ENCODE measurements at regions not wholly inside any gene's neighbourhood (a gene's known extent, or its start where the extent isn't known, plus 50 kb on each side); places are given as distances from the start of the nearest gene placed in this dataset.

DNA sequence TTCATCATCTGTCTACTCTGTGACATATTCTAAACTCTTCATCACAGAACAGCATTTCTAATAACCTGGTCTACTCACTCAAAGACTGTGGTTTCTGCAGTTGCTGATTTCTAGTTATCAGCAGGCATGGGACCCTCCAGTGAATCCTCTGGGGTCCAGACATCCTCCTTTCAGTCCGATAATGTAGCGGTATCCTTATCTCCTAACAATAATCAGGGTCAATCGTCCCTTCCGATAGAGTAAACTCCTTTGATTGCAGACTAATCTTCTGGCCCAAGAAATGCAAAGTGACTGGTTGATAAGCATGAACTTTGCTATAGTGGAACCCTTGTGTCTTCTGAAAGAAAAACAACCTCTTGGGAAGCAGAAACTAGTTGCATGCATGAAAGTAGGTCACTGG, 1209.8 kb upstream of the CELF2 start:
- H3K9me3 ChIP-seq (ENCODE audit: low read depth) = no peaks in the 10 kb centered on the region
- no peaks in the 10 kb centered on the region for H3K36me3 Mint-ChIP-seq
- DNase-seq (ENCODE audit: low spot score) = no peak
- no peaks in the 10 kb centered on the region for H3K79me2 ChIP-seq (ENCODE audit: low read depth)
- H3K4me3 Mint-ChIP-seq = no peak overlapping the region
- H3K27ac Mint-ChIP-seq = no peak overlapping the region
- no peak overlapping the region for H2AFZ ChIP-seq (replicated peaks)
- no peaks in the 10 kb centered on the region for H3K4me1 ChIP-seq
- H3K27ac ChIP-seq = no peak overlapping the region
- H3F3A ChIP-seq (ENCODE audit: low read depth) = no peaks in the 10 kb centered on the region
- H3K9ac ChIP-seq = no peak overlapping the region
- no peaks in the 10 kb centered on the region for H3K27me3 ChIP-seq
- no peaks in the 10 kb centered on the region for H3K4me1 Mint-ChIP-seq
- H3K4me2 ChIP-seq = no peak overlapping the region
- H3K36me3 ChIP-seq = no peaks in the 10 kb centered on the region
- H3K27me3 Mint-ChIP-seq (ENCODE audit: insufficient read depth, low read depth) = no peaks in the 10 kb centered on the region
- no peaks in the 10 kb centered on the region for H4K20me1 ChIP-seq (ENCODE audit: low read depth)
- H3K9me3 Mint-ChIP-seq = no peaks in the 10 kb centered on the region
- TF ChIP-seq EZH2phosphoT487 (IDR thresholded peaks at IDR 0.05) (no peak), EZH2 (IDR thresholded peaks at IDR 0.05) (no peak)
- TF ChIP-seq, protein P1, sequence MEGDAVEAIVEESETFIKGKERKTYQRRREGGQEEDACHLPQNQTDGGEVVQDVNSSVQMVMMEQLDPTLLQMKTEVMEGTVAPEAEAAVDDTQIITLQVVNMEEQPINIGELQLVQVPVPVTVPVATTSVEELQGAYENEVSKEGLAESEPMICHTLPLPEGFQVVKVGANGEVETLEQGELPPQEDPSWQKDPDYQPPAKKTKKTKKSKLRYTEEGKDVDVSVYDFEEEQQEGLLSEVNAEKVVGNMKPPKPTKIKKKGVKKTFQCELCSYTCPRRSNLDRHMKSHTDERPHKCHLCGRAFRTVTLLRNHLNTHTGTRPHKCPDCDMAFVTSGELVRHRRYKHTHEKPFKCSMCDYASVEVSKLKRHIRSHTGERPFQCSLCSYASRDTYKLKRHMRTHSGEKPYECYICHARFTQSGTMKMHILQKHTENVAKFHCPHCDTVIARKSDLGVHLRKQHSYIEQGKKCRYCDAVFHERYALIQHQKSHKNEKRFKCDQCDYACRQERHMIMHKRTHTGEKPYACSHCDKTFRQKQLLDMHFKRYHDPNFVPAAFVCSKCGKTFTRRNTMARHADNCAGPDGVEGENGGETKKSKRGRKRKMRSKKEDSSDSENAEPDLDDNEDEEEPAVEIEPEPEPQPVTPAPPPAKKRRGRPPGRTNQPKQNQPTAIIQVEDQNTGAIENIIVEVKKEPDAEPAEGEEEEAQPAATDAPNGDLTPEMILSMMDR (IDR thresholded peaks at IDR 0.05) = no peak
- H3K4me3 ChIP-seq = no peak overlapping the region

DNA sequence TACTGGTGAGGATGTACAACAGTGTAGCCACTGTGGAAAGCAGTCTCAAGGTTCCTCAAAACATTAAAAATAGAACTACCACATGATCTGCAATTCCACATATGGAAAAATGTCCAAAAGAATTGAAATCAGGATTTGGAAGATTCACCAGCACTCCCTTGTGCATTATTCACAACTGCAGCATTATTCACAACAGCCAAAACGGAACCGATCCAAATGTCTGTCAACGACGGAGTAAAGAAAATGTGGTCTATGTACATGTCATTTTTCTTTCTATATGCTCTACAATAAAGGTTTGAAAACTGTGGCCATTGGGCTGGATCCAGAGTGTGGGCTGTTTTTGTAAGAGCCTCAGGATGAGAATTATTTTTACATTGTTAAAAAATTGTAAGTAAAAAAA, 1206.1 kb upstream of the CELF2 start:
- no peaks in the 10 kb centered on the region for H3K9me3 Mint-ChIP-seq
- Histone ChIP-seq H3K9ac (no peak overlapping the region), H3F3A (ENCODE audit: low read depth) (no peaks in the 10 kb centered on the region), H3K4me1 (no peaks in the 10 kb centered on the region), H3K27ac (no peak overlapping the region), H2AFZ (replicated peaks) (no peak overlapping the region), H3K9me3 (ENCODE audit: low read depth) (no peaks in the 10 kb centered on the region), H3K79me2 (ENCODE audit: low read depth) (no peaks in the 10 kb centered on the region), H3K27me3 (no peaks in the 10 kb centered on the region), H4K20me1 (ENCODE audit: low read depth) (no peaks in the 10 kb centered on the region), H3K36me3 (no peaks in the 10 kb centered on the region), H3K4me2 (no peak overlapping the region), H3K4me3 (no peak overlapping the region)
- no peaks in the 10 kb centered on the region for H3K4me1 Mint-ChIP-seq
- no peaks in the 10 kb centered on the region for H3K27me3 Mint-ChIP-seq (ENCODE audit: insufficient read depth, low read depth)
- no peak for DNase-seq (ENCODE audit: low spot score)
- no peaks in the 10 kb centered on the region for H3K36me3 Mint-ChIP-seq
- H3K27ac Mint-ChIP-seq = no peak overlapping the region
- H3K4me3 Mint-ChIP-seq = no peak overlapping the region
- TF ChIP-seq EZH2 (IDR thresholded peaks at IDR 0.05) (no peak), EZH2phosphoT487 (IDR thresholded peaks at IDR 0.05) (no peak)
- TF ChIP-seq, protein P1 (IDR thresholded peaks at IDR 0.05) = no peak

DNA sequence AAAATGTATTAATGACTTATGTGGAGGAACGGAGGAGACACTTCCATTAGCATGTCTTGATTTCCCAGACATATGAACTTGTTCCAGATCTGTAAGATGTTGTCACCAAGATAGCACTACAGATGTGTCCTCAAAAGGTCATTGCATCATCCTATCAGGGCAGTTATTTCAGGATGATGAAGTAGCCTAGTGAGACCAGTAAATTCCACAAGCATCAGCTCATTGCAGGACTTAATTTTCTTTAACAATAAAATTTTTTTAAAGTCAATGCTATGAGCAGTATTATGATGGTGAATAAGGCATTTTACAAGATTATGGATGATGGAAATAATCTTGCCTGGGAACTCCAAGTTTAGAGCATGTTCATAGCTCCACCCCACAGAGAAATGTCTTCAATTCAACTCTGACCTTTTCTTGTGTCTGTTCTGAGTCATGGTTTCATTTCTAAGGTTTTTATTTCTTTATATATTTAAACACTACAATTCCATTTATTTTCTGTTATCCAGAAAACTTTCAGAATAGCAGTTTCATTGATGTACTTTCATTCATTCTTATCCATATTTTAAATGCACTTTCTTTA, 1203.3 kb upstream of the CELF2 start:
- Mint-ChIP-seq H3K27me3 (ENCODE audit: insufficient read depth, low read depth) (no peaks in the 10 kb centered on the region), H3K36me3 (no peaks in the 10 kb centered on the region), H3K4me3 (no peak overlapping the region), H3K4me1 (no peaks in the 10 kb centered on the region), H3K27ac (no peak overlapping the region), H3K9me3 (peaks cover 4% of the 10 kb centered on the region)
- no peaks in the 10 kb centered on the region for H3K27me3 ChIP-seq
- H2AFZ ChIP-seq (replicated peaks) = no peak overlapping the region
- H3K4me3 ChIP-seq = no peak overlapping the region
- H4K20me1 ChIP-seq (ENCODE audit: low read depth) = no peaks in the 10 kb centered on the region
- no peaks in the 10 kb centered on the region for H3K79me2 ChIP-seq (ENCODE audit: low read depth)
- H3K27ac ChIP-seq = no peak overlapping the region
- H3K4me2 ChIP-seq = no peak overlapping the region
- H3K9me3 ChIP-seq (ENCODE audit: low read depth) = no peaks in the 10 kb centered on the region
- no peaks in the 10 kb centered on the region for H3K36me3 ChIP-seq
- DNase-seq (ENCODE audit: low spot score) = no peak
- no peak for TF ChIP-seq EZH2 (IDR thresholded peaks at IDR 0.05)
- TF ChIP-seq, protein P1 (IDR thresholded peaks at IDR 0.05) = no peak
- TF ChIP-seq EZH2phosphoT487 (IDR thresholded peaks at IDR 0.05) = no peak
- no peaks in the 10 kb centered on the region for H3F3A ChIP-seq (ENCODE audit: low read depth)
- H3K4me1 ChIP-seq = no peaks in the 10 kb centered on the region
- no peak overlapping the region for H3K9ac ChIP-seq

Measured in neural progenitor cell (in vitro differentiated cells).